IMR-90 (cell line): ENCODE measurements at regions not wholly inside any gene's neighbourhood (a gene's known extent, or its start where the extent isn't known, plus 50 kb on each side); places are given as distances from the start of the nearest gene placed in this dataset.

Experiments used
- BHLHE40 ChIP-seq: fragments of 150-350 bp; IDR thresholded peaks from 2 replicates; pipeline ENCODE4 v1.6.1; 2016; ENCODE audit warnings: mild to moderate bottlenecking, low read depth, low read length
- CHD1 ChIP-seq: IDR thresholded peaks from 2 replicates; pipeline ENCODE4 v1.6.1; 2012; ENCODE audit warnings: low read depth, low read length, improper control_type of control experiment
- ELK1 ChIP-seq: fragments of 150-350 bp; IDR thresholded peaks from 2 replicates; pipeline ENCODE4 v1.6.1; 2016; ENCODE audit warnings: low read depth, mild to moderate bottlenecking, low read length, moderate library complexity, borderline replicate concordance
- NFE2L2 ChIP-seq: fragments of 150-350 bp; IDR thresholded peaks from 2 replicates; pipeline ENCODE4 v1.6.1; 2016; ENCODE audit warnings: low read depth, mild to moderate bottlenecking, low read length
- POLR2A ChIP-seq: IDR thresholded peaks from 2 replicates; pipeline ENCODE4 v1.6.1; 2012; ENCODE audit warnings: mild to moderate bottlenecking, low read depth, low read length
- TF ChIP-seq, protein P1 (sequence below): conservative IDR thresholded peaks from 2 replicates; pipeline ENCODE4 v1.5.1; 2012; ENCODE audit warnings: mild to moderate bottlenecking, low read depth, low read length, improper control_type of control experiment

- TF ChIP-seq POLR2A (no peak), ELK1 (no peak), BHLHE40 (no peak), NFE2L2 (no peak), CHD1 (no peak)
- TF ChIP-seq, protein P1, sequence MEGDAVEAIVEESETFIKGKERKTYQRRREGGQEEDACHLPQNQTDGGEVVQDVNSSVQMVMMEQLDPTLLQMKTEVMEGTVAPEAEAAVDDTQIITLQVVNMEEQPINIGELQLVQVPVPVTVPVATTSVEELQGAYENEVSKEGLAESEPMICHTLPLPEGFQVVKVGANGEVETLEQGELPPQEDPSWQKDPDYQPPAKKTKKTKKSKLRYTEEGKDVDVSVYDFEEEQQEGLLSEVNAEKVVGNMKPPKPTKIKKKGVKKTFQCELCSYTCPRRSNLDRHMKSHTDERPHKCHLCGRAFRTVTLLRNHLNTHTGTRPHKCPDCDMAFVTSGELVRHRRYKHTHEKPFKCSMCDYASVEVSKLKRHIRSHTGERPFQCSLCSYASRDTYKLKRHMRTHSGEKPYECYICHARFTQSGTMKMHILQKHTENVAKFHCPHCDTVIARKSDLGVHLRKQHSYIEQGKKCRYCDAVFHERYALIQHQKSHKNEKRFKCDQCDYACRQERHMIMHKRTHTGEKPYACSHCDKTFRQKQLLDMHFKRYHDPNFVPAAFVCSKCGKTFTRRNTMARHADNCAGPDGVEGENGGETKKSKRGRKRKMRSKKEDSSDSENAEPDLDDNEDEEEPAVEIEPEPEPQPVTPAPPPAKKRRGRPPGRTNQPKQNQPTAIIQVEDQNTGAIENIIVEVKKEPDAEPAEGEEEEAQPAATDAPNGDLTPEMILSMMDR: no peak
Measured at GRCh38 chr9:120292606-120293005, 287.4 kb downstream of the CDK5RAP2 start.
